ENCODE measurements at regions not wholly inside any gene's neighbourhood (a gene's known extent, or its start where the extent isn't known, plus 50 kb on each side); places are given as distances from the start of the nearest gene placed in this dataset.

GRCh38 chr13:88617176-88617575 lies 946.0 kb downstream of the SLITRK5 start:
- TF ChIP-seq, protein P1, sequence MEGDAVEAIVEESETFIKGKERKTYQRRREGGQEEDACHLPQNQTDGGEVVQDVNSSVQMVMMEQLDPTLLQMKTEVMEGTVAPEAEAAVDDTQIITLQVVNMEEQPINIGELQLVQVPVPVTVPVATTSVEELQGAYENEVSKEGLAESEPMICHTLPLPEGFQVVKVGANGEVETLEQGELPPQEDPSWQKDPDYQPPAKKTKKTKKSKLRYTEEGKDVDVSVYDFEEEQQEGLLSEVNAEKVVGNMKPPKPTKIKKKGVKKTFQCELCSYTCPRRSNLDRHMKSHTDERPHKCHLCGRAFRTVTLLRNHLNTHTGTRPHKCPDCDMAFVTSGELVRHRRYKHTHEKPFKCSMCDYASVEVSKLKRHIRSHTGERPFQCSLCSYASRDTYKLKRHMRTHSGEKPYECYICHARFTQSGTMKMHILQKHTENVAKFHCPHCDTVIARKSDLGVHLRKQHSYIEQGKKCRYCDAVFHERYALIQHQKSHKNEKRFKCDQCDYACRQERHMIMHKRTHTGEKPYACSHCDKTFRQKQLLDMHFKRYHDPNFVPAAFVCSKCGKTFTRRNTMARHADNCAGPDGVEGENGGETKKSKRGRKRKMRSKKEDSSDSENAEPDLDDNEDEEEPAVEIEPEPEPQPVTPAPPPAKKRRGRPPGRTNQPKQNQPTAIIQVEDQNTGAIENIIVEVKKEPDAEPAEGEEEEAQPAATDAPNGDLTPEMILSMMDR (IDR thresholded peaks at IDR 0.05; ENCODE audit: low read depth, low read length, poor library complexity, severe bottlenecking): no peak
- no peak for TF ChIP-seq EZH2phosphoT487 (IDR thresholded peaks at IDR 0.05; ENCODE audit: borderline replicate concordance, low read length)
